Femur (tissue), 1 donor: ENCODE measurements at regions not wholly inside any gene's neighbourhood (a gene's known extent, or its start where the extent isn't known, plus 50 kb on each side); places are given as distances from the start of the nearest gene placed in this dataset.
"Not testable (repeated sequence)": the region's sequence is repeated elsewhere in the genome, so short reads cannot be mapped to it uniquely, and the experiment has no call there.

Experiments used
- DNase-seq: peaks from one replicate; pipeline ENCODE4 v3.0.0-alpha.2; 2017

GRCh38 chr6:21335591-21335990 lies 258.0 kb upstream of the SOX4 start:
- DNase-seq, result no peak

DNA sequence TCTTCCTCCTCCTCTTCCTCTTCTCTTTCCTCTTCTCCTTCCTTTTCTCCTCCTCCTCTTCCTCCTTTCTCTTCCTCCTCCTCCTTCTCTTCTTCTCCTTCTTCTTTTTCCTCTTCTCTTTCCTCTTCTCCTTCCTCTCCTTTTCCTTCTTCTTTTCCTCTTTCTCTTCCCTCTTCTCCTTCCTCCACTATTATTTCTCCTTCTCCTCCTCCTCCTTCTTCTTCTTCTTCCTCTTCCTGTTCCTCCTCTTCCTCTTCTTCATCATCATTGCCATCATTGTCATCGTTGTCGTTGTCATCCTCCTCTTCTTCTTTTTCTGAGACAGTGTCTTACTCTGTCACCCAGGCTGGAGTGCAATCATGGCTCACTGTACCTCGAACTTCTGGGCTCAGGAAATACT lies 256.3 kb upstream of the SOX4 start:
- DNase-seq, result no peak

DNA sequence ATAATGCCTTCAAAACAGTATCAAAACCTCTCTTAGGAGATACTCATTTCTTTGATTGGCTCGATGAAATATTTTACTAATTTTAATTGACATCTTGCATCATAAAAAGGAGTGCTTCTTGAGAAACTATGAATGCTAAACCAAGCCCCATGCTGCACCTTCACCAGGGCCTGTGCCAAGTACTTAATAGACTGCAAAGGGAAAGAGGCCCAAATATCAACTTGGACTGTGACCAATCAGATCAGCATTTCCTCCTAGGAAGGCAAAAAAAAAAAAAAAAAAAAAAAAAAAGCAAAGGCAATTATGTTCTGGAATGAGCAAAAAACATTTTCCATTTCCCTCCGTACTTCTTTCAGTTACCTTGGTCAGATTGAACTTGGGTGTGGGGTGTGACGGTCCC lies 253.0 kb upstream of the SOX4 start:
- DNase-seq, result no peak

DNA sequence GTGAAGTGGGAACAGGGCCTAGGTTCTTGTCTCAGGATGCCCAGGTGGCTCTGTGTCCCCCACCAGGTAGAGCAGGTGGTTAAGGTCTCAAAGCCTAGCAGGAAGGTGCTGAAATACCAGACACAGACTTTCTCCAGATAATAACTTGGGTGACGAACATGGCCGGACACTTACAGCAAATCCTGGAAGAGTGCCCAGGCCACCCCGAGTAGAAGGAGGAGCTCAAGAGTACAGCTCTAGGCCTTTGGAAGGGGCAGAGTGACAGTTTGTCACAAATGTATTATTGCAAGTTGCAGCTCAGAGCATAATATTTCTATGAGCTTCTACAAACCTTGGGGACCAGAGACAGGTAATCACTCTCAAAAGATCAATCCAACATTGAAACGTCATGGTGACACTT lies 251.6 kb upstream of the SOX4 start:
- DNase-seq, result no peak

- no peak for DNase-seq
Measured at GRCh38 chr6:21342501-21342900, 251.1 kb upstream of the SOX4 start.

GRCh38 chr6:21345704-21346103 lies 247.8 kb upstream of the SOX4 start:
- DNase-seq, result not testable (repeated sequence)

GRCh38 chr6:21348146-21348503 lies 245.4 kb upstream of the SOX4 start:
- no peak for DNase-seq

GRCh38 chr6:21348504-21349195 lies 244.9 kb upstream of the SOX4 start:
- peak; percentile 84 for DNase-seq

DNA sequence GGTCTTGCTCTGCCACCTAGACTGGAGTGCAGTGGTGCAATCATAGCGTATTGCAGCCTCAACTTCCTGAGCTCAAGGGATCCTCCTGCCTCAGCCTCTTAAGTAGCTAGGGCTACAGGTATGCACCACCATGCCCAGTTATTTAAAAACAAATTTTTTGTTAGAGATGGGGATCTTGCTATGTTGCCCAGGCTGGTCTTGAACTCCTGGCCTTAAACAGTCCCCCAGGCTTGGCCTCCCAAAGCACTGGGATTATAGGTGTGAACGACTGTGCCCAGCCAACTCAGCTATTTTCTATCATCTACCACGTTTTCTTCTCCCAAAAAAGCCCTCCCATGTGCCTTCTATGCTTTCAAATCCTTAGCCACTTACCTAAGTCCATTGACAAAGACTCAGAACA lies 243.7 kb upstream of the SOX4 start:
- no peak for DNase-seq

DNA sequence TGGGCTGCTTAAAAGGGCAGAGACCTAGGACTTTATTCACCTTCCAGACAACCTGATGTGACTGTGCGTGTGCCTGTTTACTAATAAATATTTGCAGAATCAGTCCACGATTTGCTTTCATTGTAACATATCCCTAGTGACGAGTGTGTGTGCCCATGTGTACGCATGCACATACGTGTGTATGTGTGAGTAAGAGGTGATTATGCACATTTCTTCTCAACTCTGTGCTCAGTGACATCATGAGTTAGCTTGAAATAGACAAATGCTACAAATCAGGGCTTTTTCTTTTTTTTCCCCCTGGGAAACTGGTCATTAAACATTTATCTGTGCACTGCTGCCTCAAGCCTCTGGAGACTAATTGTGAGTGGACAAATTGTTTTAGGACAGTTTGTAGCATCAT lies 242.6 kb upstream of the SOX4 start:
- DNase-seq, result no peak

DNA sequence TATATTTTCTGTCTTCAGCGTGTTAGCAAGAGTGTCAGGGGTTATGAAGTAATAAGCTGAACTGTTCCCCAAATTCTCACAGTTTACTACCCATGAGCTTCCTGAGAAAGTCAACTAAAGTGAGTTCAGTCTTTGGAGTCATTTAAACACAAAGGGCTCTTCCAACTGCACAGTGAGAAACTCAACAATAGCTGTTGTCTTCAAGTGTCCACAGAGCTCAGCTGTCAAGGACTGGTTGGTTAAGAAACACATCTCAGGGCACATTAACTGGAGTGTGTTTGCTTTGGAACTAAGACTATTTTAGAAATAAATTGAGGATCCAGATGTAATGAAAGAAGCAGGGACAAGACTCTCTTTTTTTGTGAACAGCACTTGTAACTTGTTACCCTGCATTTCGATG lies 241.4 kb upstream of the SOX4 start:
- DNase-seq, result no peak

- DNase-seq, result no peak
Measured at GRCh38 chr6:21354805-21355238, 238.7 kb upstream of the SOX4 start.

DNA sequence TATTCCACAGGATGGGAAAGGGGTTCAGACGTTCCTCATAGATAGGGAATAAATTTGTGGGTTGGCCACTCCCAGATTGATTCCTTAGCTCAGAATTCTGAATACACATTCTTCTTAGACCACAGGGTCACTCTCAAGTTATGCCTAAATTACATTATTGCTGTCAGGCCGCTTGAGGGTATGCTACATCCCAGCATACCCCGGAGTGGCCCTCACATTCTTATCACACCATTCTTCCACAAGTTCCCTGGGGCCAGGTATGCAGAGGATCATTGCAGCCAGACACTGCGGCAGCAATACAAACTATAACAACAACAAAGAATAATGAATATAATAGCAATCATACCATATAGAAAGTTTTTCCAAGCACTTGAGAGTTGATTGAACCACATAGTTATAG lies 237.9 kb upstream of the SOX4 start:
- DNase-seq, result no peak

GRCh38 chr6:21357262-21357661 lies 236.3 kb upstream of the SOX4 start:
- DNase-seq, result no peak

DNA sequence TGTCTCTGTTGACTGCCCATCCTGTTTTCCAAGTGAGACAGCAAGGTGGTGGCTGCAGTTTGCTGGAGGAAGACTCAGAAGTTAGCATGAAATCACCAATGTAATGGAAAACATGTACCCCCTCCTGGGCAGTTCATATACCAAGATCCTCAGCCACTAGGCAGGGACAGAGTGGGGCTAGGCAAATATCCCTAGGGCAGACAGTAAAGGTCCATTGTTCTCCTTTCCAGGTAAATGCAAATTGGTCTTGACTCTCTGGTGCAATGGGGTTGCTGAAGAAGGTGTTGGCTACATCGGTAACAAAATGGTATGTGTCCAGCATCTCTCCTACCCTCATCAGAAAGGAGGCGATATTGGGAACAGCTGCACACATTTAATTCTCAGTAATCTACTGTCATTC lies 233.6 kb upstream of the SOX4 start:
- no peak for DNase-seq

DNA sequence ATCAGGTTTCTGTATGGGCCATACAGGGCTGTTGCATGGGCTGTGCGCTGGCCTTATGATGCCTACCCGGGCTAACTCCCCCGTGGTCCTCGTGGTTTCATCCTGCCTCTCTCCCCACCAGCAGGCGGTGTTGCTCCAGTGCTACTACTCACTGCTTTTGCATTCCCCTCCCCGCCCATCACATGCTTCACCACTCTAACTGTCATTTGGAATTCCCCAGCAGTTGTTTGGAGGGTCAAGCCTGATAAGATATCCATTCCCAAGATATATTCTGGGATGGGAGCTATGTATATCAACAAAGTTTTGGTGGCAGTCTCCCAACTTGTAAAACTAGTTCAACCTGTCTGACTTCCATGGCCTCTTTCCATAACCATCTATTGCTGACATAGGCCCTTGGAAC lies 233.2 kb upstream of the SOX4 start:
- no peak for DNase-seq

GRCh38 chr6:21367148-21367547 lies 226.4 kb upstream of the SOX4 start:
- DNase-seq, result no peak

DNA sequence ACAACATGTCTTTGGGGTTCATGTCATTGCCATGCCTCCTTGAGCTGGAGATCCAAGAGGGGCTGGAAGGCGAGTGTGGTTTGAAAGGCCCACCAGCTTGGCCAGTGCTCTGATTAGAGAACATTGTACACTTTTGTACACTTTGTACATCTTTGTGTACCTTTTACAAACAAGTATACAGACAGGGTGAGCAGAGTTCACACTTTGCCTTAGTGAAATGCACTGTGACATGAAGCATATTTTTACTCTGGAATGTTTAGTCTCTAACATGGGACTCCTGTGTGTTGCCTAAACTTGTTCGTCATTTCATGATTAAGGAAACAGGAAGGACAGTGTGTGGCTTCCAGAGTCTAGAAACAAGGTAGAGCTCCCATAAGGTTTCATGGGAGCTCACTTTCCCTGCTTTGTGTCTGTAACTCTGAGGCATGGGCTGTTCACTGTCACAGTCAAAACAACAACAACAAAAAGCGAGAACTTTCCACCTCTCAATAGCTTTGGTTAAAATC lies 225.8 kb upstream of the SOX4 start:
- no peak for DNase-seq

- DNase-seq, result no peak
Measured at GRCh38 chr6:21371061-21371460, 222.5 kb upstream of the SOX4 start.

- DNase-seq, result peak; percentile 66
Measured at GRCh38 chr6:21371676-21372171, 221.8 kb upstream of the SOX4 start.

- no peak for DNase-seq
Measured at GRCh38 chr6:21375151-21376116, 218.1 kb upstream of the SOX4 start.

DNA sequence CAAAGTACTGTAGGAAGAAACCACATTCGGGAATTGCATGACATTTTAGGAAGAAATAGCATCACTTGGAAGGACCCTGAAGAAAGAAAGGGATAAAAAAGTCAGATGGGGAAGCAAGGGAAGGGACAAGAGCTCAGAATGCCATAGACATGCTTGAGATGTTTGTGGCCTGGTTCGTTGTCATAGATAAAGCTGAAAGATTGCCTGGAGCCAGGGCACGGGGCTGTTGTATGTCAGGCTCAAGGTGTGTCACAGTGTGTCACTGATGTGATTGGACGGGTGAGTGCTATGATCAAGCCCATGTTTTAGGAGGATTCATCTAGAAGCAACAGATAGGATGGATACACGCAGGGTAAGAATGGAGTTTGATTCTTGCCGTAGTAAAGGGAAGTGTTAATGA lies 216.2 kb upstream of the SOX4 start:
- DNase-seq, result no peak

DNA sequence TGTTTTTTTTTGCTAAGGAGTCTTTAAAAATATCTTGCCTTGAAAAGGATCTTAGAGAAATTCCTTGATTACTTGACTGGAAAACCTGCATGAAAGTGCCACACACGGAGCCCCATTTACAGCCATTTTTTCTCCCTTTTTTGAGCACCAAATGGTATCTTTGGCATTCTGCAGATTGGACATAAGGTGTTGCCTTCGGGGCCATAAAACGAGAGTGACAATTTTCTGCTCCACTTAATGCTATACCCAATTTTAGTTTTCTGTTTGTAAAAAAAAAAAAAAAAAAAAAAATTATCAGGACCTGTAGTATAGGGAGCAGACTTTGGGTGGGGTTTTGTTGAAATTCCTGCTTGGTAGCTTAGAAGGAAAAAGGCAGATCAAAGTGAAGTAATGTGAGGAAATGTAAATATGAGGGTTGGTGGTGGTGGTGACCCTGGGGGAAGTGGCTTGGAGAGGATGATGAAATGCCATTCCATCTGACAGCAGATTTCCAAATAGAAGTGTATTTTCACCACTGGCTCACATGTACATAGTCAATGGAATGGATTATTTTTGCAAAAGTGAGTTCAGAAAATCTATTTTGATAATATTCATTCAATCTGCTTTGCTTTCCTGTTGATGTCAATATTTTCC lies 212.1 kb upstream of the SOX4 start:
- DNase-seq, result no peak
